GM12872 (cell line): ENCODE measurements at regions not wholly inside any gene's neighbourhood (a gene's known extent, or its start where the extent isn't known, plus 50 kb on each side); places are given as distances from the start of the nearest gene placed in this dataset.

ENCODE experiments used
- TF ChIP-seq, protein P1 (sequence below): IDR thresholded peaks from 3 replicates; pipeline ENCODE4 v1.5.1; 2011; ENCODE audit warnings: low read depth, mild to moderate bottlenecking, low read length, moderate library complexity; ENCODE audit not compliant: insufficient read depth

DNA sequence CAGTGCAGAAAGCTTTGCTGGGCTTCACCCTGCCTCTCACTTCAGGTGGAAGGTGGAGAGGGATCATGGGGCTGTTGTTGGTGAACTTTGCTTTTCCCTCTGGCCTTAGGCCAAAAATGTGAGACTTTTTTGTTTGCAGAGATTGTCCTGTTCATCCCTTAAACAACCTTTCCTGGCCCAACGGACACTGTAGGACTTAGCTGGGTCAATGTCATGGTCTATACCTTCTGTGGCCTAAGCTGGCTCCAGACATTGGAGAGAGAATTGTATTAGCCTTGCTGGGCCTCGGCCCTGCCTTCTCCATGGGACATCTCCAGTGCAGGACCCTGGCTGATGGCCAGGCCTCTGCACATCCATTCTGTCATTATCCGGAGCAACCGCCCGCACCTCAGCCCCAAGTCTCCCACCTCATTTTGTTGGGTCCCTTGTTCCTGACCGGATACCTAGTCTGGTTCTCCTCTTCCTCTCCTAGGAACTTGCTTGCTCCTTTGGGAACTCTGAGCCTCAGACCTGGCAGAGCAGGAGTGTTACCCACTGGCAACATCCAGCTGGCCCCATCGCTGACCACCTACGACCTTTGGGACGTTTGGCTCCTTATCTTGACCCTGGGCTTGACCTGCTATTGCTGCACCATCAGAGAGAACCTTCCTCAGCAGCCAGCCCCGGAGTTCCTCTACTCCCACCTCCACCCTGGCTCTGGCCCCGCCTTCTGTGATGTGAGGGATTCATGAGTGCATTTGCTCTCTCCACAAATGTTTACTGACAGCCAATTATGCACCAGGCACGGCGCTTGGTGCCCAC is 128.2 kb downstream of the BANF2 start:
- TF ChIP-seq, protein P1, sequence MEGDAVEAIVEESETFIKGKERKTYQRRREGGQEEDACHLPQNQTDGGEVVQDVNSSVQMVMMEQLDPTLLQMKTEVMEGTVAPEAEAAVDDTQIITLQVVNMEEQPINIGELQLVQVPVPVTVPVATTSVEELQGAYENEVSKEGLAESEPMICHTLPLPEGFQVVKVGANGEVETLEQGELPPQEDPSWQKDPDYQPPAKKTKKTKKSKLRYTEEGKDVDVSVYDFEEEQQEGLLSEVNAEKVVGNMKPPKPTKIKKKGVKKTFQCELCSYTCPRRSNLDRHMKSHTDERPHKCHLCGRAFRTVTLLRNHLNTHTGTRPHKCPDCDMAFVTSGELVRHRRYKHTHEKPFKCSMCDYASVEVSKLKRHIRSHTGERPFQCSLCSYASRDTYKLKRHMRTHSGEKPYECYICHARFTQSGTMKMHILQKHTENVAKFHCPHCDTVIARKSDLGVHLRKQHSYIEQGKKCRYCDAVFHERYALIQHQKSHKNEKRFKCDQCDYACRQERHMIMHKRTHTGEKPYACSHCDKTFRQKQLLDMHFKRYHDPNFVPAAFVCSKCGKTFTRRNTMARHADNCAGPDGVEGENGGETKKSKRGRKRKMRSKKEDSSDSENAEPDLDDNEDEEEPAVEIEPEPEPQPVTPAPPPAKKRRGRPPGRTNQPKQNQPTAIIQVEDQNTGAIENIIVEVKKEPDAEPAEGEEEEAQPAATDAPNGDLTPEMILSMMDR, result no peak

DNA sequence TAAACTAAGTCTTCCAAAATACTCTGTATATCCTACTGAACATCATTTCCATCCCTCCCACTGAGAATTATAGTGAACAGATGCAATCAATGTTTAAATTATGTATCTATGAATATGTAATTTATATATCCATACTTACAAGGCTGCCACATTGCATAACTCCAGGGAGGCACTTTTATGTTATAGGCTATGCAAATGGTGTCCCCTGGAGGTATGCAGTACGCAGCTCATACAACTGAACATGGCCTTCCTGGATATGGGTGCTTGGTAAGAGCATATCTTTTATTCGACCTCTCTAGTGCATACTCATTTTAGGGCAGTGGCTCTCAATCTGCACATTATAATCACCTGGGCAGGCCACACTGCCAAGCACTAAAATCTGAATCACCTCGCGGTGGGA is 127.3 kb downstream of the BANF2 start:
- TF ChIP-seq, protein P1, result no peak

DNA sequence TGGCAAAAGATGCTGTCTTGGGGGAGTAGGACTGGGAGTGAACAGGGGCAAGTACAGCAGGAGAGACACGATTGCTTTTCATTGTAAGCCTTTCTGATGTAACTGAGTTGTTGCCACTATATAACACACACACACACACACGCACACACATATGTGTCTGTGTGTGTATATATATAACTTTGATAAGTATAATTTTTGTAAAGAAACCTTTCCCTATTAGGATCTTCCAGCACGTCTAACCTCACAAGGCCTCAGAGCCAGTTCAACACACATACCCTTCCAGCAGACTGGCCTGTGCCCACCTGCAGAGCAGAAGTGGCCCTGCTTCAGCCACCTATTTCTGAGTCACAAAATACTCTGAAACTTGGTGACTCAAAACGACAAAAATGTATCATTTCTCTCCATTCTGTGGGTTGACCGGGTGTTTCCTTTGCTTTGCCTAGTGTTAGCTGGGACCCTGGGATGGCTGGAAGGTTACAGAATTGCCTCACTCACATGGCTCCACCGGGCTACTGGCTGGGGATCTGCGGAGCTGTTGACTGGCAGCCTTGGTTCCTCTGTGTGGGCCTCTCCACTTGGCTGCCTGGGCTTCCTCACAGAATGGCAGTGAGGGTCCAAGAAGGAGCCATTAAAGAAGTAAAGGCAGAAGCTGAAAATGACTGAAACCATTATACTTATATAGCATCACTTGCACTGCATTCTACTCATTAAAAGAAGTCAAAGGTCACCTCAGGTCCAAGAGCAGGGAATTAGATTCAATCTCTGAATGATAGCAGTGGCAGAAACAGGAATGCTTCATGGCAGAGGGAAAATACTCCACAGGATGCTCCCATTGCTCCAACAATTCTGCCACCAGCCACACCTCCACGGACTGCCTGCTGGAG is 126.4 kb downstream of the BANF2 start:
- TF ChIP-seq, protein P1, result no peak

DNA sequence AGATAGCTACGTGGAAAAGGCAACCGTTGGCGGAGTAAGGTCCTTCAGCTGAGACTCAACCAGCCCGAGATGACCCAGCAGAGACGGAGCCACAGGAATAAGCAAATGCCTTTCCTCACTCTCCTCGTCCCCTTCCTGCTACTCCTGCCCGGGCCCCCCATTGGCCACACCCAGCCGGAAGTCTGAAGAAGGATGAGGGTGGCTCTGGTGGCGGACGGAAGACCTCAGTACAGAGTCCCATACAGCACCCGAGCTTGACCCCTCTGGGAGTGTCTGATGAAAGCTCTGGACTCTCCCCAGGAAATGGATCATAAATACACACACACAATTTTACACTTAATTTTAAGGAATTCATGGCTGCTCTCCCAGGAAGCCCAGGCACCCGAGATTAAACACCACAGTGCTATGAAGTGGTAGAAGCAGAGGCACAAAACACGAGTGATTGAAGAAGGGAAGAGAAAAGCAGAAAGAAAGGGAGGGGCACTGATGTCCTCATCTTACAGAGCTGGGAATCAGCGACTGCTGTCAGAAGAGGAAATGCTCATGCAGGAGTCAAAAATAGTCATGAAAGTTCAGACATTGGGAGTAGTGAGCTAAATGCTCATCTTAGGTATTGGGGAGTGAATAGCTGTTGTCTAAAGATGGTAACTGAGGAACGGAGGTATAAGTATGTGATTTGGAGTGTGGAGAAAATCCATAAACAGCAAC is 125.6 kb downstream of the BANF2 start:
- TF ChIP-seq, protein P1, result no peak

DNA sequence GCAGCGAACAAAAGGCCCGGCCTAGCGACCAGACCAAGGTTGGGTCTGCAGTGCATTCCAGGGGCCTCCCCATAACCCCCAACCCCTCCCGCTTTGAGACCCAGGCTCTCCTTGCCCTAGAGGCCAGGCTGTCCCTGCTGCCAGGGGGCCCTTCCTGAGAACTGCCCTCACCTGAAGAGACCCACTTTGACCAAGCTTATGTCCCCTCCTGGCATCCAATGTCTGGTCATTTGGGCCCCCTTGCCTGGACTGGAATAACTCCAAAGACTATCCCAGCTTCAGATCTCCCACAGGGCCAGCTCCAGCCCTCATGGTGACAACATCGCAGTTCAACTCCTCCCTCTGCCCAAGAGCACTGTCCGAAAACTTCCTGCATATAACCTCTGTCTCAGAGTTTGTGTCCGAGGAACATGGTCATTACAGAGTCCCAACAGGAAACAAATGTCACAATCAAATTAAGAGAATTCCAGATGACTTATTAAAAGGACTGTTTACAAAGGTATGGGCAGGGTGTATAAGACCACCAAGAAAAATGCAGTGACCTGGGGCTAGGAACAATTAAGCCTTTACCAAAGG is 125.0 kb downstream of the BANF2 start:
- TF ChIP-seq, protein P1, result no peak

DNA sequence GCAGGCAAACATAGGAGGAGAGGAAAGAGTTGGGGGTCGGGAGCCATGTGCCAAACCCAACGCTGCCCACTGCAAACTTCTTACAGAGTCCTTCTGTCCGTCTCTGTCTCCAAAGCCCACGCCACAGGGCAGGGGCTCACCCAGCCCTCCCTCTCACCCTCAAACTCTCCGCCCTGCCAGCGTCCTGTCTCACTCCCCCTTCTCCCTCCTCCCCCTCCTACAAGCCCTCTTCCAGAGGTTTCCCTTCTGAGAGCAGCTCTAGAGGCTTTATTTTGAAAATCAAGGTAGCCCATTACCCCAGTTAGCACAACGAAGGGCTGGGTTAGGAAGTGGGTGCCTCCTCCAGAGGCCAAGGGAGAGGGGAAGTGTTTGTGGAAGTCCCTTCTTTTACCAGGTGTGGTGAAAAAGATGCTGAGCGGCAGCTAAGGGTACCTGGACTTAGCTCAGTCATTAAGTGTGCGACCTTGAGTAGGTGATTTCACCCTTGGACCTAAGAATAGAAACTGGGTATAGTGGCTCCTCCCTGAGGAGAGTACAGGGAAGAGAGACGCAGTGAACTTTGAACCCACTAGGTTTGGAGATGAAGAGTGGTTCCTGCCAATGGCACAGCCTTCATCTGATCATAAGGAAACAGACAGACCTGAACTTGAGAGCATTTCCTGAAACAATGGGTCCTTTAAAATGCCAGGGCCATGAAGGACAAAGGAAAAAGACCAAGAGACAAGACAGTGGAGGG is 123.8 kb downstream of the BANF2 start:
- TF ChIP-seq, protein P1, result no peak
